ENCODE measurements at regions not wholly inside any gene's neighbourhood (a gene's known extent, or its start where the extent isn't known, plus 50 kb on each side); places are given as distances from the start of the nearest gene placed in this dataset.
"Not testable (repeated sequence)": the region's sequence is repeated elsewhere in the genome, so short reads cannot be mapped to it uniquely, and the experiment has no call there.

GRCh38 chr7:50940621-50941020 lies 157.9 kb upstream of the GRB10 start:
- ATAC-seq (no peak), DNase-seq (ENCODE audit: low spot score in 2 of 2) (no peak)
- Mint-ChIP-seq H3K9me3 (no peaks in the 10 kb centered on the region), H3K4me3 (no peak overlapping the region), H3K4me1 (no peaks in the 10 kb centered on the region), H3K27ac (no peak overlapping the region), H3K36me3 (no peaks in the 10 kb centered on the region)

DNA sequence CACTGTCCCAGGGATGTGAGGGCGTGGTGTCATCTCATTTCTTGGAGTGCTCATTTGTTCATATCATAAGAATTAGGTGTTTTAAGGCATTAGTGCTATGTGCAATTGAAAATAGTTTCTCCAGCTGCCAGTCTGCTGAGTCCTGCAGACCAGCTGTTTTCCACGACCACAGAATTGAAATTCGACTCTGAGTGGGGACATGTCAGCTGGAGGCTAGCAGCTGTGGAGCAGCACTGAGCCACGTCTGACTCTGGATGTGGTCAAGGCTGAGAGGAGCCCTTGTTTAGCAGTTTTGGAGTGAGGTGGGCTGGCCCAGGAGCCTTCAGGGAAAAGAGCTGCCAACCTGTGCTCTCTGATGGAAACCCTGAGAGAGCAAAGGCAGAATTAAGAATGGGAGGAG lies 156.3 kb upstream of the GRB10 start:
- Mint-ChIP-seq H3K9me3 (no peaks in the 10 kb centered on the region), H3K4me3 (no peak overlapping the region), H3K4me1 (no peaks in the 10 kb centered on the region), H3K36me3 (no peaks in the 10 kb centered on the region), H3K27ac (no peak overlapping the region)
- DNase-seq (ENCODE audit: low spot score in 2 of 2) = no peak
- ATAC-seq = no peak

GRCh38 chr7:50937727-50938126 lies 155.0 kb upstream of the GRB10 start:
- Mint-ChIP-seq H3K27ac (no peak overlapping the region), H3K4me3 (no peak overlapping the region), H3K4me1 (no peaks in the 10 kb centered on the region), H3K36me3 (no peaks in the 10 kb centered on the region), H3K9me3 (no peaks in the 10 kb centered on the region)
- DNase-seq (ENCODE audit: low spot score in 2 of 2) = no peak
- no peak for ATAC-seq

DNA sequence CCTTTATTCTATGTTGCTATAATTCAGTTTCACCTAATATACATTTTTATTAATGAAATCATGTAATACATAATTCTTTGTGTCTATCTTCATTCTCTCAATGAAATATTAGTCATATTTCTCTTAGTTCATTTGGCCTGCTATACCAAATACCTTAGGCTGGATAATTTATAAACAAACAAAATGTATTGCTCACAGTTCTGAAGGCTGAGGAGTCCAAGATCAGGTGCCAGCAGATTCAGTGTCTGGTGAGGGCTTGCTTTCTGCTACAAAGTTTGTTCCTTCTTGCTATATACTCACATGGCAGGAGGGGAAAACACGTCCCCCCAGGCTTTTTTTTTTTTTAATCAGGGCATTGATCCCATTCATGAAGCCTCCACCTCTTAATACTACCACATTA lies 143.4 kb upstream of the GRB10 start:
- DNase-seq (ENCODE audit: low spot score in 2 of 2) (no peak), ATAC-seq (no peak)
- no peak overlapping the region for H3K27ac Mint-ChIP-seq
- H3K36me3 Mint-ChIP-seq = no peaks in the 10 kb centered on the region
- H3K4me3 Mint-ChIP-seq = no peak overlapping the region
- no peaks in the 10 kb centered on the region for H3K9me3 Mint-ChIP-seq
- no peaks in the 10 kb centered on the region for H3K4me1 Mint-ChIP-seq

DNA sequence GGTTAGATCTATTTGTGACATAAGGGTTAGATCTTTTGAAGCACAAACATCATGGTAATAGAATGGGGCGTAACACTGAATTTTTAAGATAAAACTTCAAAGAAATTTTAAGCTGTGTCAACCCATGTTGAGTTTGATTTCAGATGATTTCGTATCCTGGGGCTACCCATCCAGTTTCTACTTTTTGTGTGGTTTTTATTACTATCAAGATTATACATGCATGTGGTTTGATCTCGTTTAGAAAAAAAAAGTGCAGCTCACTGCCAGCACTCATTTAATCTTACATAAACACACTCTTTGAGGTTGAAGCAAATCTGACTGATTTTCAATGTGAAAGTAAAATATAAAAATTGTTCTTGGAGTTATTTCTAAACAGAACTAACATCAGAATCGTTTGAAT lies 140.8 kb upstream of the GRB10 start:
- Mint-ChIP-seq H3K27ac (no peak overlapping the region), H3K36me3 (no peaks in the 10 kb centered on the region), H3K4me3 (no peak overlapping the region), H3K9me3 (no peaks in the 10 kb centered on the region), H3K4me1 (no peaks in the 10 kb centered on the region)
- DNase-seq (ENCODE audit: low spot score in 2 of 2) (no peak), ATAC-seq (no peak)

DNA sequence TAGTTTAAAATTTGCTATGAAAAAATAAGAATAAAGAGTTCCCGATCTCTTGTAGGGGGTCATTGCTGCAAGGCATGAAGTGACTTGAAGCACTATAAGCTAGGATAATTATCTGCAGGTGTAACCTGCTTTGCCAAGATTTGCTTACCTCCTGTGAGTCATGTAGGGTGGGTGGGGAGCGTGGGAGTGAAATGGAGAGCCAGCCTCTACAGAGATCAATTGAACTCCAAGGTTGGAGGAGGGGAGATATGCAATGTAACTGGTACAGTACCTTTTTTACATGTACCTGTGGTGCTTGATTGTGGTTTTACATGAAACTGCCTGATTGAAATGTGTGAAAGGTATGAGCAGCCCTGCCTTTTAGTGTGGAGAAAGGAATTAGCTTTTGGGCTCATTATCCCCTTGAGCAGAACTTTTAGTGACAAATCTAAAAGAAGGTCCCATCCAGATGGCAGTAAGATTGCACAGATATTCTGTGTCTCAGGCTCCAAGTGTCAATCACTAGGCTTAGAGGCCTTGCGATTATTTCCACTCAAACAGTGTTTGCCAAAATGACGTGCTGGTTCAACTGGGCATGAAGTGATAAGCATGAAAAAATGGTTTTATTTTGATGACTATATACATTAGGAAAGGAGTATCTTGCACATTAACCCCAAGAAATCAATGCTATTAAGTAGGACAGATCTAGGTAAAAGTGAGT lies 138.6 kb upstream of the GRB10 start:
- DNase-seq (ENCODE audit: low spot score in 2 of 2) (no peak), ATAC-seq (no peak)
- no peaks in the 10 kb centered on the region for H3K4me1 Mint-ChIP-seq
- H3K36me3 Mint-ChIP-seq = no peaks in the 10 kb centered on the region
- no peak overlapping the region for H3K4me3 Mint-ChIP-seq
- H3K9me3 Mint-ChIP-seq = no peaks in the 10 kb centered on the region
- no peak overlapping the region for H3K27ac Mint-ChIP-seq

GRCh38 chr7:50920031-50920635 lies 137.4 kb upstream of the GRB10 start:
- Mint-ChIP-seq H3K4me1 (no peaks in the 10 kb centered on the region), H3K4me3 (no peak overlapping the region), H3K36me3 (no peaks in the 10 kb centered on the region), H3K9me3 (no peaks in the 10 kb centered on the region), H3K27ac (no peak overlapping the region)
- ATAC-seq (no peak), DNase-seq (ENCODE audit: low spot score in 2 of 2) (no peak)

- Mint-ChIP-seq H3K9me3 (no peaks in the 10 kb centered on the region), H3K27ac (no peak overlapping the region), H3K4me1 (no peaks in the 10 kb centered on the region), H3K4me3 (no peak overlapping the region), H3K36me3 (no peaks in the 10 kb centered on the region)
- ATAC-seq = no peak
- DNase-seq (ENCODE audit: low spot score in 2 of 2) = no peak
Observed at GRCh38 chr7:50915621-50916020, 132.9 kb upstream of the GRB10 start.

GRCh38 chr7:50914460-50914859 lies 131.8 kb upstream of the GRB10 start:
- DNase-seq (ENCODE audit: low spot score in 2 of 2) (no peak), ATAC-seq (no peak)
- H3K36me3 Mint-ChIP-seq = no peaks in the 10 kb centered on the region
- no peaks in the 10 kb centered on the region for H3K4me1 Mint-ChIP-seq
- H3K9me3 Mint-ChIP-seq = no peaks in the 10 kb centered on the region
- H3K27ac Mint-ChIP-seq = no peak overlapping the region
- H3K4me3 Mint-ChIP-seq = no peak overlapping the region

GRCh38 chr7:50908628-50909290 lies 126.1 kb upstream of the GRB10 start:
- no peak for DNase-seq (ENCODE audit: low spot score in 2 of 2)
- no peak overlapping the region for H3K4me3 Mint-ChIP-seq
- no peak overlapping the region for H3K27ac Mint-ChIP-seq
- no peaks in the 10 kb centered on the region for H3K9me3 Mint-ChIP-seq
- H3K4me1 Mint-ChIP-seq = no peaks in the 10 kb centered on the region
- ATAC-seq = no peak
- no peaks in the 10 kb centered on the region for H3K36me3 Mint-ChIP-seq

- H3K9me3 Mint-ChIP-seq; H3K27ac Mint-ChIP-seq; ATAC-seq; H3K4me1 Mint-ChIP-seq; H3K36me3 Mint-ChIP-seq; DNase-seq (ENCODE audit: low spot score in 2 of 2); H3K4me3 Mint-ChIP-seq: not testable (repeated sequence)
Observed at GRCh38 chr7:50898604-50899477, 116.1 kb upstream of the GRB10 start.

- H3K4me1 Mint-ChIP-seq; H3K9me3 Mint-ChIP-seq; DNase-seq (ENCODE audit: low spot score in 2 of 2); ATAC-seq; H3K4me3 Mint-ChIP-seq; H3K27ac Mint-ChIP-seq; H3K36me3 Mint-ChIP-seq: not testable (repeated sequence)
Observed at GRCh38 chr7:50887061-50887460, 104.4 kb upstream of the GRB10 start.

DNA sequence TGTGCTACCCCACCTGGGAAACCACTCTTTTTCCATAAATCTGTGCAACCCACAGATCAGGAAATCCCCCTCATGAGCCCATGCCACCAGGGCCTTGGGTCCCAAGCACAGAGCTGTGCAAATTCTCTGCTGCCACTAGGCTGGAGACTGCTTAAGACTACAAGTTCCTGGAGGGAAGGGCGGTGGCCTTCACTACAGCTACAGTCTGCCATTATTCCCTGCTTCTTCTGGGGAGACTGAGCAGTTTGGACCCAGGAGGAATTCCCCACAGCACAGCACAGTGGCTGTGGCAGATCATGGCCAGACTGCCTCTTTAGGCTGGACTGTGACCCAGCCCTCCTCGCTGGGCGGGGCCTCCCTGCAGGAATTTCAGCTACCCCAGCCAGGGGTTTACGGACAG lies 89.7 kb upstream of the GRB10 start:
- ATAC-seq (no peak), DNase-seq (ENCODE audit: low spot score in 2 of 2) (no peak)
- Mint-ChIP-seq H3K27ac (no peak overlapping the region), H3K4me3 (no peak overlapping the region), H3K4me1 (no peaks in the 10 kb centered on the region), H3K9me3 (no peaks in the 10 kb centered on the region), H3K36me3 (no peaks in the 10 kb centered on the region)

DNA sequence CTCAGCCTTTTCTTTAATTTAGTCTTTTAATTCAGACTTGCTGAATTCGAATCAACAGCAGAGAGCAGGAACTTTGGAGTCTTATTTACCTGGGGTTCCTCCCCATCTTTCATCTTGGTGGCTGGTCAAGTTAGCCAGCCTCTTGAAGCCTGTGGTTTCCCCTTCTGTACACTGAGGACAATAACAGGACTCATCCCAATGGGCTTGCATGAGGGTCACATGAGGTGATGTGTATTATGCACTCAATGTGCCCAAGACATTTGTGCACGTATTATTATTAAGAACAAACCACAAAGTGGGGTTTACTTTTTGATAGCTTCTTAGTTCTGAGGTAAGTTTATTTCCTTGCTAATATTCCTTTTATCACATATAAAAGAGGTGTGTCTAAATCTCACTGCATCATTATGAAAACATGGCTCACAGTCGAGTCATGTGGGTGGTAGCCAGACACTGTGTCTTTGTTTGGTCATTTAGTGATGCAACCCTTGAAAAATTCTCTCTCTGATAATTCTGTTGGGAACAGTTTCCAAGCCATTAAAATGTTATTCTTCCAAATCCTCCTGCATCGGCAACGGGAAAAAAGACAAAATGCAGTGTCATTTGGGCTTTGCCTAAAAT lies 86.5 kb upstream of the GRB10 start:
- H3K4me1 Mint-ChIP-seq = no peaks in the 10 kb centered on the region
- H3K9me3 Mint-ChIP-seq = no peaks in the 10 kb centered on the region
- H3K36me3 Mint-ChIP-seq = no peaks in the 10 kb centered on the region
- H3K27ac Mint-ChIP-seq = no peak overlapping the region
- ATAC-seq = no peak
- H3K4me3 Mint-ChIP-seq = no peak overlapping the region
- no peak for DNase-seq (ENCODE audit: low spot score in 2 of 2)

- Mint-ChIP-seq H3K27ac (no peak overlapping the region), H3K36me3 (no peaks in the 10 kb centered on the region), H3K9me3 (no peaks in the 10 kb centered on the region), H3K4me1 (peaks cover 1% of the 10 kb centered on the region), H3K4me3 (no peak overlapping the region)
- no peak for DNase-seq (ENCODE audit: low spot score in 2 of 2)
- ATAC-seq = no peak
Observed at GRCh38 chr7:50868426-50869100, 85.9 kb upstream of the GRB10 start.
